ENCODE measurements at regions not wholly inside any gene's neighbourhood (a gene's known extent, or its start where the extent isn't known, plus 50 kb on each side); places are given as distances from the start of the nearest gene placed in this dataset.

- no peak for TF ChIP-seq CTCF (IDR thresholded peaks at IDR 0.05)
Observed at GRCh38 chr13:65724226-65724625, 1505.9 kb downstream of the PCDH9 start.

- no peak for TF ChIP-seq CTCF (IDR thresholded peaks at IDR 0.05)
Observed at GRCh38 chr13:65722506-65722905, 1507.6 kb downstream of the PCDH9 start.

- no peak for TF ChIP-seq CTCF (IDR thresholded peaks at IDR 0.05)
Observed at GRCh38 chr13:65719831-65720230, 1510.3 kb downstream of the PCDH9 start.

GRCh38 chr13:65710514-65710913 is 1519.6 kb downstream of the PCDH9 start:
- TF ChIP-seq CTCF (IDR thresholded peaks at IDR 0.05): no peak

GRCh38 chr13:65697843-65698242 is 1532.3 kb downstream of the PCDH9 start:
- TF ChIP-seq CTCF (IDR thresholded peaks at IDR 0.05): no peak

GRCh38 chr13:65679240-65679639 is 1550.9 kb downstream of the PCDH9 start:
- TF ChIP-seq CTCF (IDR thresholded peaks at IDR 0.05): no peak

- TF ChIP-seq CTCF (IDR thresholded peaks at IDR 0.05): no peak
Observed at GRCh38 chr13:65677906-65678305, 1552.2 kb downstream of the PCDH9 start.

GRCh38 chr13:65670014-65670625 is 1560.0 kb downstream of the PCDH9 start:
- no peak for TF ChIP-seq CTCF (IDR thresholded peaks at IDR 0.05)

Data from LNCAP (cell line).